Gastroesophageal sphincter (tissue), 3 donors: ENCODE measurements at regions not wholly inside any gene's neighbourhood (a gene's known extent, or its start where the extent isn't known, plus 50 kb on each side); places are given as distances from the start of the nearest gene placed in this dataset.
"Not testable (repeated sequence)": the region's sequence is repeated elsewhere in the genome, so short reads cannot be mapped to it uniquely, and the experiment has no call there.

Experiments
- CTCF ChIP-seq, 4 experiments: fragments of 200-600 bp in 2 of 4; fragments of 450-650 bp in 2 of 4; sonication (generic) in 1 of 4; IDR thresholded peaks; one replicate each; pipeline ENCODE4 v1.5.1; 2017 to 2019; ENCODE audit warnings: antibody characterized with exemption in 4 of 4, mild to moderate bottlenecking in 2 of 4, moderate library complexity in 2 of 4
- POLR2A ChIP-seq, 2 donors: fragments of 450-650 bp; IDR thresholded peaks; one replicate each; pipeline ENCODE4 v1.6.1; 2017; ENCODE audit warnings: antibody characterized with exemption in 2 of 2, mild to moderate bottlenecking in 2 of 2, moderate library complexity in 1 of 2
- POLR2AphosphoS5 ChIP-seq: sonication (generic); formaldehyde crosslinking; IDR thresholded peaks from one replicate; pipeline ENCODE4 v1.6.1; 2017; ENCODE audit warnings: antibody characterized with exemption

- TF ChIP-seq CTCF (IDR thresholded peaks at IDR 0.05); POLR2AphosphoS5; POLR2A (IDR thresholded peaks at IDR 0.05): not testable (repeated sequence)
These were observed 94.2 kb upstream of the FSCB start for GRCh38 chr14:44601266-44601665.
